Fibroblast of lung (primary cell): ENCODE measurements at regions not wholly inside any gene's neighbourhood (a gene's known extent, or its start where the extent isn't known, plus 50 kb on each side); places are given as distances from the start of the nearest gene placed in this dataset.

ENCODE experiments used
- DNase-seq, 2 donors: peaks; one replicate each; pipeline versions ENCODE4 v3.0.0 to v3.0.0-alpha.2; 2010; ENCODE audit warnings: low read depth in 2 of 2
- H2AFZ ChIP-seq: 2 replicates; pipeline ENCODE4 v1.5.1; 2012; ENCODE audit warnings: low read length, control low read depth, inconsistent platforms
- H3K27ac ChIP-seq: 2 replicates; pipeline ENCODE4 v1.5.1; 2011; ENCODE audit warnings: low read length, control low read depth; ENCODE audit not compliant: insufficient read depth
- H3K27me3 ChIP-seq: 2 replicates; pipeline ENCODE4 v1.5.1; 2011; ENCODE audit warnings: mild to moderate bottlenecking, low read length; ENCODE audit not compliant: control insufficient read depth, insufficient read depth
- H3K36me3 ChIP-seq: 2 replicates; pipeline ENCODE4 v1.5.1; 2011; ENCODE audit warnings: low read length; ENCODE audit not compliant: control insufficient read depth, insufficient read depth
- H3K4me1 ChIP-seq: 2 replicates; pipeline ENCODE4 v1.5.1; 2011; ENCODE audit warnings: low read length; ENCODE audit not compliant: control insufficient read depth, insufficient read depth; ENCODE audit errors: extremely low read depth
- H3K4me2 ChIP-seq: 2 replicates; pipeline ENCODE4 v1.5.1; 2011; ENCODE audit warnings: low read length, control low read depth; ENCODE audit not compliant: insufficient read depth; ENCODE audit errors: extremely low read depth
- H3K4me3 ChIP-seq, 4 experiments: fragments of 200-600 bp in 1 of 4; sonication (generic) in 1 of 4; replicated peaks in 1 of 4; 2 replicates each; pipeline ENCODE4 v1.5.1; 2011 to 2016; ENCODE audit warnings: low read length in 4 of 4, low read depth in 3 of 4, mild to moderate bottlenecking in 3 of 4, control low read depth in 2 of 4, inconsistent platforms in 1 of 4, mixed read lengths in 1 of 4; ENCODE audit not compliant: insufficient read depth in 1 of 4; ENCODE audit errors: control extremely low read depth in 1 of 4
- H3K79me2 ChIP-seq: 2 replicates; pipeline ENCODE4 v1.5.1; 2012; ENCODE audit warnings: mild to moderate bottlenecking, low read length, inconsistent platforms; ENCODE audit not compliant: control insufficient read depth, insufficient read depth
- H3K9ac ChIP-seq: 2 replicates; pipeline ENCODE4 v1.5.1; 2011; ENCODE audit warnings: mild to moderate bottlenecking, low read length, control low read depth; ENCODE audit not compliant: insufficient read depth
- H3K9me3 ChIP-seq: 2 replicates; pipeline ENCODE4 v1.5.1; 2012; ENCODE audit warnings: low read depth, low read length; ENCODE audit not compliant: control insufficient read depth, insufficient read depth
- H4K20me1 ChIP-seq: 2 replicates; pipeline ENCODE4 v1.5.1; 2011; ENCODE audit warnings: low read length; ENCODE audit not compliant: control insufficient read depth, insufficient read depth; ENCODE audit errors: extremely low read depth
- CTCF ChIP-seq, 2 donors: IDR thresholded peaks in 1 of 2; conservative IDR thresholded peaks in 1 of 2; 1 replicate in 1 of 2; 2 replicates in 1 of 2; pipeline ENCODE4 v1.5.1; 2011 to 2012; ENCODE audit warnings: low read length in 2 of 2, control low read depth in 1 of 2, inconsistent platforms in 1 of 2, low read depth in 1 of 2, mild to moderate bottlenecking in 1 of 2
- EZH2 ChIP-seq: IDR thresholded peaks from 2 replicates; pipeline ENCODE4 v1.5.1; 2012; ENCODE audit warnings: low read length, control low read depth, mild to moderate bottlenecking; ENCODE audit errors: missing control alignments

GRCh38 chr7:20971219-20971618, 184.5 kb upstream of the SP8 start:
- Histone ChIP-seq H4K20me1 (no peaks in the 10 kb centered on the region), H3K36me3 (no peaks in the 10 kb centered on the region), H3K79me2 (no peaks in the 10 kb centered on the region), H3K4me1 (no peaks in the 10 kb centered on the region), H3K27ac (no peak overlapping the region), H3K27me3 (no peaks in the 10 kb centered on the region), H2AFZ (no peak overlapping the region), H3K9ac (no peak overlapping the region), H3K4me2 (no peak overlapping the region), H3K4me3 (no peak overlapping the region), H3K9me3 (no peaks in the 10 kb centered on the region)
- TF ChIP-seq CTCF (conservative IDR thresholded peaks at IDR 0.05 in 1 of 2, IDR thresholded peaks at IDR 0.05 in 1 of 2; ENCODE audit: low read depth in 1 of 2, low read length in 2 of 2) (no peak), EZH2 (no peak)
- no peak for DNase-seq

GRCh38 chr7:20980232-20980631, 193.5 kb upstream of the SP8 start:
- H4K20me1 ChIP-seq, result no peaks in the 10 kb centered on the region

GRCh38 chr7:20980668-20981264, 194.1 kb upstream of the SP8 start:
- no peak overlapping the region for H3K9ac ChIP-seq
- H3K27me3 ChIP-seq, result no peaks in the 10 kb centered on the region
- no peaks in the 10 kb centered on the region for H3K4me1 ChIP-seq
- TF ChIP-seq CTCF (conservative IDR thresholded peaks at IDR 0.05 in 1 of 2, IDR thresholded peaks at IDR 0.05 in 1 of 2; ENCODE audit: low read depth in 1 of 2, low read length in 2 of 2) (no peak), EZH2 (no peak)
- no peak for DNase-seq
- no peaks in the 10 kb centered on the region for H4K20me1 ChIP-seq
- H3K27ac ChIP-seq, result no peak overlapping the region
- no peak overlapping the region for H3K4me2 ChIP-seq
- no peaks in the 10 kb centered on the region for H3K36me3 ChIP-seq
- H3K9me3 ChIP-seq, result no peaks in the 10 kb centered on the region
- H3K79me2 ChIP-seq, result no peaks in the 10 kb centered on the region
- H2AFZ ChIP-seq, result no peak overlapping the region
- no peak overlapping the region for H3K4me3 ChIP-seq

More at GRCh38 chr7:20980232-20980631, 193.5 kb upstream of the SP8 start:
- Histone ChIP-seq H3K9me3 (no peaks in the 10 kb centered on the region), H3K79me2 (no peaks in the 10 kb centered on the region), H3K27ac (no peak overlapping the region), H3K4me1 (no peaks in the 10 kb centered on the region), H2AFZ (no peak overlapping the region), H3K4me3 (no peak overlapping the region), H3K36me3 (no peaks in the 10 kb centered on the region), H3K27me3 (no peaks in the 10 kb centered on the region), H3K9ac (no peak overlapping the region), H3K4me2 (no peak overlapping the region)
- TF ChIP-seq CTCF (conservative IDR thresholded peaks at IDR 0.05 in 1 of 2, IDR thresholded peaks at IDR 0.05 in 1 of 2; ENCODE audit: low read depth in 1 of 2, low read length in 2 of 2) (no peak), EZH2 (no peak)
- no peak for DNase-seq
